ENCODE measurements at regions not wholly inside any gene's neighbourhood (a gene's known extent, or its start where the extent isn't known, plus 50 kb on each side); places are given as distances from the start of the nearest gene placed in this dataset.

DNA sequence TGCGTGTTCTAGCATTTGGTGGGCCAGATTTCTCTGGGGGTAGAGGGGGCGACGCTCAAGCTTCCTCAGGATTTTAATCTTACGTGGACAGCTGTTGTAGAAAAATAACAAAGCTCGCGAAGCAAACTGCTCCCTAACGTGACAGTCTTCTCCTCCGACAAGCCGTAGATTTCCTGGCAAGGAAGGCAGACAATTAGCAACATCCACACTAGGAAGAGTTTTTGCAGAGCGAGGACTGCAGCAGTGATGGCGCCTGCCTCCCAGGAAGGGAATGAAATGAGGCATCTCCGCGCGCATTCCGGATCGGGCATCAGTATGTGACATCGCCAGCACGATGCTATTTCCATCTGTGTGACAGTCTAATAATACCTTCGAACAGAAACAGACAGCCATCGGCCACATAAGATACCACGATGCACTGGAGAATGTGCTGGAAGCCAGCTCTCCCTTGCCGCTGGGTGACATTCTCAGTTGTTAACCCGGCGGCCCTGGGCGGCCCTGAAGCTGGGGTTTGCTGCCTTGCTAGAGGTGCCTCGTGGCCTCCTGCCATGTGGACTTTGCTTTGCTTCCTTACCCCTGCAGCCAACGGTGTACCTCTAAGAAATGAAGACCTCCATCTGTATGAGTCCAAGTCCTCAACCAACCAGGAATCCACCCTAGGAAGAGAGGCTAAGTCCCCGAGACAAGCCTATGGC, 101.8 kb upstream of the AGAP1 start:
- DNase-seq (ENCODE audit: low spot score): no peak

DNA sequence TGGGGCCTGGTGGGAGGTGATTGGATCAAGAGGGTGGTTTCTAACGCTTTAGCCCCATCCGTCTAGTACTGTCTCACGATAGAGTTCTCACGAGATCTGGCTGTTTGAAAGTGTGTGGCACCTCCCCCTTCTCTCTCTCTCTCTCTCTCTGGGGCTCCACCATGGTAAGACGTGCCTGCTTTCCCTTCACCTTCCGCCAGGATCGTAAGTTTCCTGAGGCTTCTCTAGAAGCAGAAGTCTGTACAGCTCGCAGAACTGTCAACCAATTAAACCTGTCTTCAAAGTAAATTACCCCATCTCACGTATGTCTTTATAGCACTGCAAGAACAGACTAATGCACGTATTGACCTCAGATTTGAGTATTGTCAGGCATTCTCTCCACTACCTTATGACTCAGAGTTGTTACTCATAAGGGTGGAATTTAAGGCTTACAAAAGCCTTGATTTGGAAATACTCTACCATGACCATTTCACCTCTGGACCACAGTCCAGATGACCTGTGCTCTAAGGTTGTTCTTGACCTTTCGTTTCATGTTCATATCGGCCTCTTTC, 99.5 kb upstream of the AGAP1 start:
- DNase-seq (ENCODE audit: low spot score): no peak

DNA sequence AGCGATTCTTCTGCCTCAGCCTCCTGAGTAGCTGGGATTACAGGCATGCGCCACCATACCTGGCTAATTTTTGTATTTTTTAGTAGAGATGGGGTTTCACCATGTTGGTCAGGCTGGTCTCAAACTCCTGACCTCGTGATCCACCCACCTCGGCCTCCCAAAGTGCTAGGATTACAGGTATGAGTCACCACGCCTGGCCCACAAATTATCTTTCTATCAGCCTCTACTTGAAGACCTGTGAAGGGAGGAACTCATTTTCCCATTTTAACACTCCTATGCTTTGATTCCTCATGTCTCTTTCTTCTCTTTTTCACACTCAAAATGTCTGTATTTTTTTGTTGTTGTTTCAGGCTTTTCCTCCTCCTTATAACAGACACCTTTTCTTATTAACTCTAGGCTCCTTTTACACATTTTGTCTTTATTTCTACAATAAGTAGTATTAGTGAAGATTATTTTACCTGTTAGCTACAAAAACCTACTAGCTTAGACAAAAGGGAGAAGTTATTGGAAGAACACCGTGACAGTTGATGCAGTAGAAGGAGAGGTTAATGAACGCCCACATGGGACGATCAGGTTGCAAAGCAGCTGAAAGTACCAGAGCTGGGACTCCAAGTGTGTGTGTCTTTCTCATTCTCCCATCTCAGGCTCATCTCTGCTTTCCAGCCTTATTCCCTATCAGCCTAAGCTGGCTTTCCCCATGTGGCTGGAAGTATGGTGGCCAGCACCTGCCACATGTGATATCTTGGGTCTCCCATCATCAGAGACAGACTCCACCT, 97.6 kb upstream of the AGAP1 start:
- no peak for DNase-seq (ENCODE audit: low spot score)

DNA sequence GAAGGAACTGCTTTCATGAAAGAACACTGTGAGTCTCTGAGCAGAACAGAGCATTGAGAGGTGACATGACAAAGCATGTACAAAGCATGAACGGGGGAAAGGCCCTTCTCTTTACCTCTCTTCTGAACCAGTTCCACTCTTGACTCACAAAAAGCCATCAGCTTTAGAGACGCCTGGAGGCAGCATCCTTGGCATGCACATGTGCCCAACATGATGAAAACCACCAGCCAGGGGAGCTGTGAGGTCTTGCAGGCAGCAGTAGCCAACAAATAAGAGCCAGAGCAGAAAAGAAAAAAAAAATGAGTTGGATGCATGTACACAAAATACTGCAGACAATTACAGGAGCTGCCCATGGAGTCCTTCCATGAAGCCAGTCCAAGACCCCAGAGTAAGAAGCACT, 95.5 kb upstream of the AGAP1 start:
- no peak for DNase-seq (ENCODE audit: low spot score)

DNA sequence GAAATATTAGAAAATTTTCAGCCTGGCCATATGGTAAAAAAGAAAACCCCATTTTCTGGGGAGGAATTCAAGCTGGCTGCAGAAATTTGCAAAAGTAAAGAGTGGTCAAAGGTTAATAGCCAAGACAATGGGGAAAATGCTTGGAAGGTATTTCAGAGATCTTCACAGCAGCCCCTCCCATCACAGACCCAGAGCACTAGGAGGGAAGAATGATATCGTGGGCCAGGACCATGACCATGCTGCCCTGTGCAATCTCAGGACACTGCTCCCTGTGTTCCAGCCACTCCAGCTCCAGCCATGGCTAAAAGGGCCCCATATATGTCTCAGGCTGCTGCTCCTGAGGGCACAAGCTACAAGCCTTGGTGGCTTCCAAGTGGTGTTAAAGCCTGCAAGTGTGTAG, 93.9 kb upstream of the AGAP1 start:
- no peak for DNase-seq (ENCODE audit: low spot score)

DNA sequence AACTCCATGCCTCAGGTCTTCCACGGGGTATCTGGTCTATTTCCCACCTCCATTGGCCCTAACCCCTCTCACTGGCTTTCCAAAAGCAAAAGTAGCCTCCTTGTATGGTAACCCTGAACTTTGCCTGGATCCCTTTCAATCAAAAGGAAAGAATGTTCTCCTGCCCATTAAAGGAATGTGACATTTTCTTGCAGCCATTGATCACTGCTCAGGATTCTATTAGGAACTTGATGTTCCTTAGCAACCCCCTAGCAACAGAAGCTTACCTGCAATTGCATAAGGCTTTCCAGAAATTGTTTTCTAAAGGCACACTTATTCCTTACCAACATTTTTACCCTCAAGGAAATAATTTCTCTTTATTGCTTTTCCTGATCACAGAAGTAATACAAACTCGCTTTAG, 91.4 kb upstream of the AGAP1 start:
- no peak for DNase-seq (ENCODE audit: low spot score)

DNA sequence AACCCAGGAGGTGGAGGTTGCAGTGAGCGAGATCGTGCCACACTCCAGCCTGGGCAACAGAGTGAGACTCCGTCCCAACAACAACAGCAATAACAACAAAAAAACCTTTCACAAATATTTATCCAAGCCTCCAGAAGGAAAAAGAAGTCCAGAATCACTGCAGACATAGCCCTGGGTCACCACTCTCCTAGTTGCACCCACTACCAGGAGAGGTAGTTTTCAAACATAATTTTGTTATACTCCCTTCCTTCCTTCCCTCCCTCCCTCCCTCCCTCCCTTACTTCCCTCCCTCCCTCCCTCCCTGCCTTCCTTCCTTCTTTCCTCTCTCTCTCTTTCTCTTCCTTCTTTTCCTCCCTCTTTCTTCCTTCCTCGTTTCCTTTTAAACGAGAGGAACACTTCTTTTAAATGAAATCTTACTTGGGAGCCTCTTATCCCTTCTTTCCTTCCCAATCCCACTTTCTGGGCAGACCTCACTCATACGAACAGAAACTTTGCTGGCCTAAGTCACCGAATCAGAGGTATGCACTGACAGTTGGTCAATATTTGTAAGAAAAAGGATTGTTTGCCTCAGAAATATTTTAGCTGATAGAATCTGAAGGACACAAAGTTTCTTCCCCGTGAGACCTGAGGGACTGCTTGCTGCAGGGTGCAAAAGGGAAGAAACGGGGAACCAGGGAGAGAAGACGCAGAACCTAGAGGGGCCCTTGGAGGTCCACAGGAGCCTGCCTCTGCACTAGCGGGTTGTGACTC, 88.1 kb upstream of the AGAP1 start:
- DNase-seq (ENCODE audit: low spot score): no peak

DNA sequence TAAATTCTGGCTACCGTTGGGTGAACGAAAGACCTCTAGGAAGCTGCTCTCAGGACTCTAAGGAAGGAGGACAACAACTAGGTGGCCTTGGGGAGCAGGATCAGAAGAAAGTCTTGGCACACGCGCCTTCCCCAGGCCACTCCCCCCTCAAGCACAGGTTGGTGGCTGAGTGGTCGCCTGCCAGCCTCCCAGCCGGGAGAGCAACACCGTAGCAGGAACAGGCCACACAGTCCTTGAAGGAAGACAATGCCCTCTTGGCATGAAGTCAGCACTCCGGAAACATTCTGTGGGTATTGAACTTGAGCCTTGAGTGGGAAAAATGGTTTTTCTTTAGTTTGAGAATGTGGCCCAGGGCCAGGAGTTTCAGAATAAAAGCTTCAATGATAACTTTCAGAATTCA, 87.4 kb upstream of the AGAP1 start:
- no peak for DNase-seq (ENCODE audit: low spot score)

DNA sequence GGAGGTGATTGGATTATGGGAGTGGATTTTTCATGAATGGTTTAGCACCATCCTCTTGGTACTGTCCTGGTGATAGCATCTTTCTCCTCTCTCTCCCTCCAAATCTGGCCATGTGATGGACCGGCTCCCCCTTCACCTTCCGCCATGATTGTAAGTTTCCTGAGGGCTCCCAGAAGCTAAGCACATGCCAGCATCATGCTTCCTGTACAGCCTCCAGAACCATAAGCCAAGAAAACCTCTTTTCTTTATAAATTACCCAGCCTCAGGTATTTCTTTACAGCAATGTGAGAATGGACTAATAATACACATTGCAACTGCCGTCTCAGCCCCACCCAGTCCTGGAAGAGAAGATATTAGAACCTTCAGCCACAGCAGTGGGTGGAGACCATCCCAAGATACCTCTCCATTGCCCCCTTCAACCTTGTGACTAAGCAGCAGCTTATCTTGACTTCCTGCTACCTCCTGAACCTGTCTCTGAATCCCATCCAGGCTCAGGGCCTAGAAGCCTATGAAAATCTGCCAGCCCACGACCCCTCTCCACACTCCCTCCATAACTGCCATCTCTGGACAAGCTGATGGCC, 81.8 kb upstream of the AGAP1 start:
- no peak for DNase-seq (ENCODE audit: low spot score)

DNA sequence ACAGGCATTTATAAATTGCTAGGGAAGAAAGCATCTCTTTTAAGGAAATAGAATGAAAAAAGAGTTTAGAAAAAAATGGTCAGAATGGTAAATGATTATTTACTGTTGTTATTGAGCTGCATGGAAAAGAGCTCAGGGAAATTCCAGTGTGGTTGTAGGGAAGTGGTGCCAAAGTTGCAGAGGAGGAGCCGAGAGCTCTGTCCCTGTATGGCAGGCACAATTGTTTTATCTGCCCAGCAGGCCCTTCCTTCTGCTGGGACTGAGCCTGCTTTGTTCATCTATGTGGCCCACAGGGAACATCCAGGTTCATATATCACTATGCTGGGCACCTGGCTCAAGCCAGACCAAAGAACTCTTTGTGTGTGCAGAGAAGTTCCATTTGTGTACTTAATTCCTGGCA, 80.8 kb upstream of the AGAP1 start:
- no peak for DNase-seq (ENCODE audit: low spot score)

DNA sequence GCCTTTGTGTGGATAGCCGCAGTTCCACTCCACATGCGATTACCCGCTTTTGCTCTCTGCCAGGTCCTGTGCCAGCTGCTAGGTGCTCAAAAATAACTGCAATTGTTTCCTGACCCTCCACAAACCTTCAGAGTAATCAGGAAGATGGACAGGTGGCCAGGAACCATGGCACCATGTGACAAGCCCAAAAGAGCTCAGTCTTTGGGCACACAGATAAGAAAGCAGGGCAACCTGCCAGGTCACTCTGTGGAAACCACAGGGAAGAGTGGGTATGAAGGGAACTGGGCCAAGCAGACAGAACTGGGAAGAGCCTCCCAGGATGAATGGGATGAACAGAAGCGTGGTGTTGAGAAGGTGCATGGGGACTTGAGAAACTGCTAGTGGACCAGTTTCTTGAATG, 79.4 kb upstream of the AGAP1 start:
- no peak for DNase-seq (ENCODE audit: low spot score)

DNA sequence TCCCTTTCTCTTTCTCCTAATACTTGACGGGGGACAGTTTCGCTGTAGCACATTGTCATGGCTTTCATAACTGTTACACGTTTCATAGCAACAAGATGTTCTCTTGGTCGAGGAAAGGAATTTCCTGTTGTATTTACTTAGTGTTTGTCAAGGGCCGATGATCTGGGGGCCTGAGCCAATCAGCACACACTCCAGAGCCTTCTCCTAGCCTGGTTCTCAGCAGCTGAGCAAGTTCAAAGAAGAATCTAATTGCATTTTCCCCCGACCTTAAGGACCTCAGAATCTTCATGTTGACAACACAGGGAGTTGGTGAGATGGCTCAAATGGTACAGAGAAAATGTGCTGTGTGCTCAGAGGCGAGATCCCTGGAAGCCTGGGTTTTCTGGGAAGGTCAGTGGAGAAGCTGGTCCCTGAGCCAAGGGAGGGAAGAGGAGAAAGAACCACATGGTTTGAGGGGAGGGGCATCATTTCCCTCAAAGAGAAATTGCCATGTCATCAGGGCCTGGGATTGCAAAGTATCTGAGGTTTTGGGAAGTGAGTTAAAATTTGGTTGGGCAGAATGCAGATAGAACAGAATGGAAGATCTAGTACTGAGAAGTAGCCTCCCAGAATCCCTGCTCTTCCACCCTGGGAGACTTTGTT, 76.9 kb upstream of the AGAP1 start:
- no peak for DNase-seq (ENCODE audit: low spot score)

DNA sequence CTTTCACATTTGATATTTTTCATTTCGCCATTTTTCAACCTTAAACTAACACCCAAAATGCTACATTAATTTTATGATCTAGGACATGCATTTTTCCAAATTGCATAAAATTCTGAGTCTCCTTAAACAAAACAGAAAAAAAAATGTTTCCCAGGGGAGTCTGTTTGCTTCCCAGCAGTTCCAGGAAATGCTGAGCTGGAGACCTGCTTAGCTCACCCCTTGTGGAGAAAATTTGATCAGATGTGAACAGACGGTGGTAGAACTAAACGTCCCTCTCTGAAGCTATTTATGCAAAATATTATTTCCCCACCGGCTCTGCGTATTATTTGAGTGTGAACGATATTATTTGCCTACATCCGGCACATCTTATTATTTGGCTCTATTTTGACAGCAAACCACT, 74.9 kb upstream of the AGAP1 start:
- DNase-seq (ENCODE audit: low spot score): no peak

DNA sequence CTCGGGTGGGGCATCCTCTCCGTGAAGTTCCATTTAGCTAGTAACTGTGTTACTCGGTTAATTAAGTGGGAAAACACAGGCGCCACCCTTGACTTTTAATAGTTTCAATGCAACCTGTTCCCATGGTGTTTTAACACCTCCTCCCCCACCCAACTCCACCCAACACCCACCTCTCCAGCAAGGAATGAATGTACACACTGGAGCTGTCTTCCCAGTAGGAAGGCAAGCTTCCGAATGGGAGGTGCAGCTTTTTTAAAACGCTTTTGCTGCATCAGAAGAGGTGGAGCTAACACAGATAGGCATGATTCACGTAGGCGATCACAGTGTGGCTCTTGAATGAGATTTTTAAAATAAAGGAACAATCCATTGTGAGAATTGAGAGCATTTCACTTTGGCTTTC, 73.8 kb upstream of the AGAP1 start:
- DNase-seq (ENCODE audit: low spot score): no peak

DNA sequence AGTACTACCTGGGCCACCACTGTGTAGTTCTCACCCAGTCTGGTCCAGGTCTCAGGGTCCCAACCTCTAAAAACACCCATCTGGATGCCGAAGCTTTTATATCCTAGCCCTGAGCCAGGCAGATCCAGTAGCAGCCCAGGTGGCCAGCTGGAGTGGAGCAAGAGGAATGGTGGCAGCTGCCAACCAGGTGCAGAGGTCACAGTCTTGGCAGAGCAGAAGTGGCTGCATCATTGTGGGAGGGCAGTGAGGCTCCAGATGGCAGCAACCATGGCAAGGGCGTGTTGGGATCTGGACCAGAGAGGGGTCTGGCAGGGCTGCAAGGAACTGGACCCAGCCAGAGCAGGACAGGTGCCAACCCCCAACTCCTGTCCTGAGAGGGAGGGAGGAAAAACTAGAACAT, 72.2 kb upstream of the AGAP1 start:
- no peak for DNase-seq (ENCODE audit: low spot score)

DNA sequence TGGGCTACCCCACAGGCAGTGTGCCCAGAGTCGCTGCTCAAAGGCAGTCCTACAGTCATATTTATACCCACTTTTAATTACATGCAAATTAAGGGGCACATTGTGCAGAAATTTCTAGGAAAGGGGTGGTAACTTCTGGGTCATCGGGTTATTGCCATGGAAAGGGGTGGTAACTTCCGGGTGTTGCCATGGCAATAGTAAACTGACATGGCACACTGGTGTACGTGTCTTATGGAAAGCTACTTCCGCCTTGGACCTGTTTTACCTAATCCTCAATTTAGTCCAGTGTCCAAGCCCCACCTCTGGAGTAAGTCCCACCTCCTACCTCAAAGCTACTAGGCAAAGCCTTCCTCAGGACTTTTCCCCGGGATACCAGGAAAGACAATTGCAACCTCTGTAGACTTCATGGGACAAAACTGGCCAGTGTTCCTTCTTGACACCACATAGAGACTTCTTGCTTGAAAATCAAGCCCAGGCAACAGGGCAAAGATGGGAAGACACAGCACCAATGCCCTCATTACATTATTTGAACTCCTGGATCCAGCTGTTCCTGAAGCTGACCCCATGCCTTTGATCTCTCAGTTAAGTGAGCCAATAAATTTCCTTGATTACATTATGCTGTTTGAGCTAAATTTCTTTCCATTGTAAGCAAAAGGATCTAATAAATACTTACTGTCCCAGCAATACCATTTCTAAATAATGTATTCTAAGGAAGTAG, 63.3 kb upstream of the AGAP1 start:
- no peak for DNase-seq (ENCODE audit: low spot score)

DNA sequence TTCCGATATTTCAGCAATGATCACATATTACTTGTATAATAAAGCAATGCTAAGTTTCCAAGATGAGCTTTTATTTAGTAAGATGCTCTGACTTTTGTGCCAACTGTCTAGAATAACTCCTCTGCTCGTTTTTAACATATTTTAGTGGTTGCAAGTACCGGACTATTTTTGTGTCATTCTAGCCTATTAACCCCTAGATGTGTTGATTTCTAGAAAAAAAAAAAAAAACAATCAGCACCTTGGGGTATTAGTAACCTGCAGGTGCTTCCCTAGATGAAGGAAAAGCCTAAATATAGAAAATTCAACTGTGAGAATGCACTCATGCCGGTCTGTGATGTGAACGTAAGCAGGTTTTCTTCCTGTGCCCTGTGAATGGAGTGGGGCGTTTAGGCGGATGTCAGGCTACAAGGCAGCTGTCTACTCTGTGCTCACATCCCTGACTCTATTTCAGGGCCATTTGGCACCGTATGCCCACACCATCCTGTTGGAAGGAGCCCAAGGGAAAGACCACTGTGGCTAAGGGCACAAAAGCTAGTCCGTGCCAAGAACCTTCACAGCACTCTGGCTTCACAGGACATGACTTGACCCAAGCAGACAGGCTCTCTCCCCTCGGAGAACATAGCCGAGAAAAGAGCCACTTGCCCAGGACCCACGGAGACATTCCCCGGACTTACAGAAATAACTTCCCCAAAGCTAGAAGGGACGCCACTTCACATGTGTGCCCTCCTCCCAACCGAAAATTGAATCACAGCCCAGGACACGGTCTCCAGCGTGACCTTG, 60.9 kb upstream of the AGAP1 start:
- DNase-seq (ENCODE audit: low spot score): no peak

DNA sequence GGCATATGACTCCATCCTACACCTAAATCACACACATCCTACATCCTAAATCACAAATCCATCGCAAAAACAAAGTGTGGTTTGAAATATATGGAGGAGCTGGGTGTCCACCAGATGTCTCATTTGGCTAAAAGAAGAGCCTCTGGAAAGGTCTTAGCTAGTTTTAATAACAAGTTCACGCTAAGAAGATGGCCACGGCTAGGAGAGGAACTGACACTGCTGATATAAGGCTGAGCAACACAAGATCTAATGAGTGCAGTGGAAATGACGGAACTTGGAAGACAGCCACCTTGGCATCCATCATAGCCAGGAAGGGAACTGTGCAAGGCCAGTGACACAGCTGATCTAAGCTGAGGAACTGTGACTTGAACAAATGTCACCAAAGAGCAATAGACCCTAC, 60.0 kb upstream of the AGAP1 start:
- no peak for DNase-seq (ENCODE audit: low spot score)

DNA sequence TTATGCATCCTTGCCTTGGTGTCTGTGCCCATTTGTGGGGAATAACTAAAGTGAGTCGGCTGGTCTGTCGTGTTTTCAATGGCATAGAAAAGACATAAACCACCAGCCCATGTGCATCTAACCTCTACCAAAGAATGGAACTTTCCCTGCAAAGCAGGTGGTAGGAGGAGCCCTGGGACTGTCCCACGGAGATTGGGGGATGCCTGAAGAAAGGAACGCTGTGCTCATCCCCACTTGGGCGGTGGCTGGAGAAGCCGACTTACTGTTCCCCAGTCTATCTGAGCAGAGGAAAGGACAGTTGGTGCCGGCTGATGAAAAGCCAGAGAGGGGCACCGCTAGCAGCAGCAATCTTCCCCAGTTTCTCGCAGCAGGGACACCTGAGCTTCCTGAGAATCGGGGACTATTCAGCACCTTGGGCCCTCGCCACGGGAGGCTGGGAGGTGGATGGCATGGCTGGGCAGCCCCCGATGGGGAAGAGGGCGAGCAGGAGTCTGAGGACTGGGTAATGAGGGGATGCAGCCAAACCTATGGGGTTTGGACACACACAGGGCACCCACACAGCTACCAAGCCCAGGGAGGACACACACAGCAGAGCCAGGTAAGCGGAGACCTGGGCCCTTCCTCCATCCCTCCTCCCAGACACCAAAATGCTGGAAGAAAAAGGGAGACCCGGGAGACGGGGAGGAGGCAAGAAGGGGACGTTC, 53.7 kb upstream of the AGAP1 start:
- no peak for DNase-seq (ENCODE audit: low spot score)
